LoVo (cell line): ENCODE measurements at regions not wholly inside any gene's neighbourhood (a gene's known extent, or its start where the extent isn't known, plus 50 kb on each side); places are given as distances from the start of the nearest gene placed in this dataset.
"Not testable (repeated sequence)": the region's sequence is repeated elsewhere in the genome, so short reads cannot be mapped to it uniquely, and the experiment has no call there.

Experiments used
- DNase-seq: peaks from one replicate; pipeline ENCODE4 v3.0.0-alpha.2; 2016; ENCODE audit warnings: low spot score

DNA sequence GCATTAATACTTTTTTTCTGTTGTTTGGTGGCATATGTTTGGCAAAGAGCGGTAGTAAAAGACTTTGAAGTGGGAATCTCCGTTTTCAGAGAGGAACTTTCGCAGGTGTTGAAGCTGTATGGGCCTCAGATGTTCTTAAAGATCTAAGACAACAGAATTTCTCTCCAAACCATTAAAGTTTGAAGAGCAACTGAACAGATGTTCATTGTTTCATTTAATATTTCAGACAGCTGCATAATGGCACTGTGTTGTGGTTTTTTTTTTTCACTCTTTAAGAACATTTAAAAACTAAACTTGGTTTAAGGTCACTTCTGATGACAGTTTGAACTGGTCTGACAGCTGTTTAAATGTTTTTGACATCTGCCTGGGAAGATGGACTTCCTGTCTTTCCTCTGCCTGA lies 882.7 kb upstream of the PCDH10 start:
- DNase-seq: no peak

DNA sequence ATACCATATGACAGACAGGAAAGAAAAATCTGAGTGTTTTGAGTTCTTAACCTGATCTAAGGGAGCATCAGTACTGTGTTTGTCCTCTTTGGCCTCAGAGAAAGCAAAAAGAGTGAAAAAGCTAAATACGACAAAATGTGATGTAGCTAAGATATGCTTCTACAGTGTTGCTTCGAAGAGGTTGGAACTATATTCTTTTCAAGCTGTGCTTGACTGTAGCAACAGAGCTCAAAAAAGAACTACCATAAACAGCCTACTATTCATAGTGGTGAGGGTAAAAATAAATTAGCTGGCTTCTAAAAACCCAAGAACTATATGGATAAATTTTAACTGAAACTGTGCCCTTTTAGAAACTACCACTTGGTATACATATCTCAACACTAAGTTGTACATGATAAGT lies 881.8 kb upstream of the PCDH10 start:
- DNase-seq: no peak

DNA sequence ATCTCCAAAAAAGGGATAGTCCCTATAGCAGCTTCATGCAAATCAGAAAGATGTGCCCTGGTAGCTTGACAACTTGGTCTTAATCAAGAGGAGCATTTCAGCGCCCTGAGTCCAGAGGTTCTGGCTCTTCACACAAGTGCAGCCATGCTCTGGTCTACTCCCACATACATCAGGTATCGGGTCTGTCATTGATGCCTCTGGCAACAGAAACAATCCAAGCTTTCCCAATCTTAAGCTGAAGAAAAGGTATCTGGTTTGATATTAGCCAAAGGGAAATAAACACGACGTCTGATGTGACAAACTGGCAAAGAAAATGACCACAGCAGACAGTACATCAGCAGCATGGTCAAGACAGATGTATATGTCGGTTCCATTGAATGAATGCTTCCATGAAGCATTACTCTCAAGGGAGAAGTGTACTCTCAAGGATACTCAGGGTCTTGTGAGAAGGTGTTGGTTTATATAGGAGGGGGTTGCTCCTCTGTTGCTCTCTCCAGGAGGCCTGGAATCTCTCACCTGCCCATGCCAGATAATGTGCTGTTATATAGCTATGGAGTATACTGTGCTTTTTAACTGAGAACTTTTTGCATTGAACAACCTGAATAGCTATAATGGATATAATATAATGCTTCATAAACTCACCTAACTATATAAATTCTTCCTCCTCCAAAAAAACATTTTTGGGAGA lies 879.6 kb upstream of the PCDH10 start:
- no peak for DNase-seq

DNA sequence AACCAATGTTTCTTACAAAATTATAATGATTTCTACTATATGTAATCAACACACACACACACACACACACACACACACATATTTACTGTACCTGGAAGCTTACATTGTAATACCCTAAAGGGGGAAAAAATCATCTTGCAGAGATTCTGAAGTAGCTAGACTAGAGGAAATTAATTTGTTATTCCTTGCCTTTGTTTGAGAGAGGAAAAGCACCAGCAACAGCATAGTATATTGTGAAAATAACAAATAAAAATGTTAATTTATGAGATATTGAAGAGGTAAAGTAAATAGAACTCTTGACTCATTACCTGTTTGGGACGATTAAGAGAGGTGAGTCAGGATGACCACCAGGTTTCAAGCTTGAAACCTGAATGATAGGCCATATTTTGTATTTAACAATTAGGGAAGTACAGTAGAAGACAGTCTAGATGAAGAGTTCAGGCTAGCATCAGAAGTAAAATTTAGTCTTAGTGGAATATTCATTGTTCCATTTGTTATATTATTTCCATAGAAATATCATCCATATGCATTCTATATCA lies 873.4 kb upstream of the PCDH10 start:
- no peak for DNase-seq

DNA sequence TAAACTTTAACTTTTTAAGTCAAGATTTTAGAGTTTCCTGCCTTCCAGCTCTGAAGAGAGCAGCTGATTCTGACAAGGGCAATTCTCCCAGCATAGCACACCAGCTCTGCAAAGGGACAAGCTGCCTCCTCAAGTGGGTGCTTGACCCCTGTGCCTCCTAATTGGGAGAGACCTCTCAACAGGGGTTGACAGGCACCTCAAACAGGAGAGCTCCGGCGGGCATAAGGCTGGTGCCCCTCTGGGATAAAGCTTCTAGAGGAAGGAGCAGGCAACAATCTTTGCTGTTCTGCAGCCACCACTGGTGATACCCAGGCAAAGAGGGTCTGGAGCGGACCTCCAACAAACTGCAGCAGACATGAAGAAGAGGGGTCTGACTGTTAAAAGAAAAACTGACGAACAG lies 872.9 kb upstream of the PCDH10 start:
- no peak for DNase-seq

DNA sequence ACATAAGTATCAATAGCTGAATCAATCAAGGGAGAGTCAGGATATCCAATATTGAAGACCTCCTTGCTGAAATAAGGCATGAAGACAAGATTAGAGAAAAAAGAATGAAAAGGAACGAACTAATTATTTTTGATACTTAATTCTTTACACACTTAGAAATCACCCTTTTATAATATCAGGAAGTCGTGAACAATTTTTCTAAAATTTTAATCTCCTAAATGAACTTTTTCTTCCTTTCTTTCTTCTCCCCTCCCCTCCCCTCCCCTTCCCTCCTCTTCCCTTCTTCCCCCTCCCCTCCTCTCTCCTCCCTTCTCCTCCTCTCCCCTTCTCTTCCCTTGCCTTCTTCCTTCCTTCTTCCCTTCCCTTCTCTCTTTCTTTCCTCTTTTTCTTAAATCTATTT lies 872.1 kb upstream of the PCDH10 start:
- DNase-seq: no peak

DNA sequence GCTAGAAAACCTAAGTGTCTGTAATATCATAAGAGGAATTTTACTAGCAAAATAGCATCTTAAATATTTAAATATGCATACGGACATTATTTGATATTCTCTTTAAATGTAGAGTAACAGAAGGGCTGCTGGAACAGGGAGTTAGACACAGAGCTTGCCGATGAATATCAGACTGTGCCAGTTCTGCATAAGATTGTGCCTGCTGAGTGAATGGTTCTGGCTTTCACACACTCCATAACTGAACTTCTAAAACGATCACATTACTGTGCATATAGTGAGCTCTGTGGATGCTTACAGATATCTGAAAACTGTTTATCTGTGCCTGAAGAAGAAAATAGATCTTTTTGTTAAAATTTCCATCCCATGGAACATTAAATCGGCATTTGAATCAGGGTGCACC lies 867.4 kb upstream of the PCDH10 start:
- DNase-seq: no peak

DNA sequence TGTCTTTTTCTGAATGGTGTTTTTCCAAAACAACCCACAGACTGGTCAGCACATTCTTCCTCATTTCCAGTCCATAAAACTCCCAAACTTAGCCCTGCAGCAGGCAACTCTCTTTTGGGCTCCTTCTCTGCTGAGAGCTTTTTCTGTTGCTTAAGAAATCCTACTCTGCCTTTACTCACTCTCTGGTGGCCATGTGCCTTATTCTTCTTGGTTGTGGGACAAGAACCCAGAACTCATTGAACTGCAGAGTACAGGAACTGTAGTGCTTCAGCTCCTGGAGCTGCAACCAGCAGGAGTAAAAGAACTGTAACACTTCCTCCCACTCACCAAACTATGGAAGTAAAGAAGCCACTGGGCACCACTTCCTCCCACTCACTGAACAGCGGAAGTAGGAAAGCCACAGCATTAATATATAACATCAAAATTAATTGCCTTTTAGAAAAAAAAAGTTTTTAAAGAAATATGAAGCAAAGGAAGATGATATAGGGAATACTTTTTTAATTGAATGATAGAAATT lies 864.1 kb upstream of the PCDH10 start:
- DNase-seq: no peak

DNA sequence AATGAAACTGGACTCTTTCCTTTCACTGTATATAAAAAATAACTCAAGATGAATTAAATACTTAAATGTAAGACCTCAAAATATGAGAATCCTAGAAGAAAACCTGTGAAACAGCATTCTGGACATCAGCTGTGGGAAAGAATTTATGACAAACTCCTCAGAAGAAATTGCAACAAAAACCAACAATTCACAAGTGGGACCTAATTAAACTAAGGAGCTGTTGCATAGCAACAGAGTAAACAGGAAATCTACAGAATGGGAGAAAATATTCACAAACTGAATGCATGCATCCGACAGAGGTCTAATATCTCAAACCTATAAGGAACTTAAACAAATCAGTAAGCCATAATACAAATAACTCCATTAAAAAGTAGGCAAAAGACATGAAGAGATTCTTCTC lies 851.7 kb upstream of the PCDH10 start:
- DNase-seq: no peak

DNA sequence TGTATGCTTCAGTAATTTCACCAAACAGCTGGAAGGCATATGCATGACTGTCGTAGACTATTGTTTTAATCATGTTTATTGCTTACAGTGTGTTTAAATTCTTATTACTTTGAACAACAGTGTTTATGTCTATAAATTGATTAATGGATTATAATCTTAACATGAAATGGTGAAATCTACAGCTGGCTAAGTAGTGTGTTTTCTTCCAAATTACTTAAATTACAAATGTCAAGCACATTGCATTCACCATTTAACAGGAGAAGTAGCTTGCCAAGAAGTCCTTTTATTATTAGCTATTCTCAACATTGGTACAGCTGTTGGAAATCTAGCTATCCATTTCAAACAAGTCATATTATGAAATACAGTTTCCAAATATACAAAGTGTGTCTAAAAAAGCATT lies 849.3 kb upstream of the PCDH10 start:
- no peak for DNase-seq

DNA sequence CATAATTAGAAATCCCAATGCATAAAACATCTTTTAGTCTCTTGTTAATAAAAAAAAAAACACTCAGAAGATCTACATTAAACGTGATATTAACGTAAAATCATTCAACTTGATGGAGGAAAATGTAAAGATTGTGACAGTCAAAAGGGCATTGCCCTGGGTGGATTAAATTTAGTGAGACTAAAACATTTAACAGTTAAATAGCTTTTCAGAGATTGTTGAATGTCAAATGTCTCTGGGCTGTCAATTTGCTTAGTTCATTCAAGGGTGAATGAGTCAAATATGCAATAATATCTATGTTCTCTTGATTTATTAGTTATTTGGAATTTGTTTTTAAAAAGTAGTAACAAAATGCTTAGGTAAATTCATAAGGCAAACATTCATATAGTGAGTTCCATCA lies 836.6 kb upstream of the PCDH10 start:
- DNase-seq: no peak

DNA sequence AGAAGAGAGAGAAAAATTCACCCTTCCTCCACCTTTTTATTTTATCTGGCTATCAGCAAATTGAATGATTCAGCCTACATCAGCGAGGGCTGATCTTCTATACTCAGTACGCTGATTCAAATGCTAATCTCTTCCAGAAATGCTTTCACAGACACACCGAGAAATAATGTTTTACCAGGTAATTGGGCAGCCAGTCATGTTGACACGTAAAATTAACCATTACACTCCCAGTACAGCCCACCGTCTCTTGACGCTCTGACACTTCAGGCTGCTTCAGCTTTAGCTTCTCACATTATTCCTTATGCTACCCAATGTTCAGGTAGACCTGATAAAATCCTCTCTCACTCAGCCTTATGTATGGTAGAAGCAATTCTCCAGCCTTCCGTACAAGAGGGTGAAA lies 835.2 kb upstream of the PCDH10 start:
- no peak for DNase-seq

DNA sequence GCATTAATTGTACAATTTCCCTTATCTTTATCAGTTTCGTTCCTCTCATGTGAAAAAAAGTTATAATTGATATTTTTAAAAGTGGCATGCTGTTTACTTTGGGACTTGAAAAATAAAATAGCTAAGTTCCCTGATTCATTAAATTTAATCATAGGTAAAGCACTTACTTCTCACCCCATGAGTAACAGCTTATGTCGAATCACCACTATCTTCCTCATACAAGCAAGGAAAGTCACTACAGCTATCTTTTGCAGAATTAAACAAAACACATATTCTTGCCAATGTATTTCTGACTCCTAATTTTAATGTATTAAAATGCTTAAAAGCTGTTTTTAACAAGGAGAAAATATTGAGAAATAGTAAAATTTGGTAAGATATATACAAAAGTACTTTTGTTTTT lies 832.4 kb upstream of the PCDH10 start:
- no peak for DNase-seq

DNA sequence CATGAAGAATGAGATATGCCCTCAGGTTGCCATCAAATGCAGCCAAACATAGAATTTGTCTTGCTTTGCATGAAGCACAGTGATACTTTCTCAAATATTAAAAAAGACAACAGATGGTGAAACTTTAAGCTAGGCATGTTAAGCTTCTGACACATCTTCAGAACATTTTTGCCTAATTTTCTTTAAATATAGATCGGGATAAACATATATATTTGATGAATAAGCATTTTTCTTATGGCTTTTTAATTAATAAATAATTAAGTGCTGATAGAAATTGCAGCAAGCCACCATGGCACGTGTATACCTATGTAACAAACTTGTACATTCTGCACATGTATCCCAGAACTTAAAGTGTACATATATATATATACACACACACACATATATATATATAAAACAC lies 831.2 kb upstream of the PCDH10 start:
- DNase-seq: no peak

DNA sequence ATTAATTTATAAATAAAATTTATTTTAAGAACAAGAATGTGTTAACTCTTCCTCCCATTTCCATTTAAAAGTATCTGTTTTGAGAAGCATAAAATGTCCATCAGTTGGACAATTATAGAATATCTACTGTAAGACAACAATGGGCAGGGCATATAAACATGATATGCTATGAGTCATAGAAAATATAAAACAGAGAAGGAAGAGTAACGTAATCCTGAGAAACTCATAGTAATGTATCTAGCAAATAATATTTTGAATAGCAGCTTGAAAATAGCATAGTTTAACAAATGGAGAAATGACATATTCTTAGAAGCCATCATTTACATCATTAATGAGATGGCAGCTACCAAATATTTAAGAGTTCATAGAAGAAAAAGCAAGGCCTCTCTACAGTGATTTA lies 820.3 kb upstream of the PCDH10 start:
- DNase-seq: no peak

DNA sequence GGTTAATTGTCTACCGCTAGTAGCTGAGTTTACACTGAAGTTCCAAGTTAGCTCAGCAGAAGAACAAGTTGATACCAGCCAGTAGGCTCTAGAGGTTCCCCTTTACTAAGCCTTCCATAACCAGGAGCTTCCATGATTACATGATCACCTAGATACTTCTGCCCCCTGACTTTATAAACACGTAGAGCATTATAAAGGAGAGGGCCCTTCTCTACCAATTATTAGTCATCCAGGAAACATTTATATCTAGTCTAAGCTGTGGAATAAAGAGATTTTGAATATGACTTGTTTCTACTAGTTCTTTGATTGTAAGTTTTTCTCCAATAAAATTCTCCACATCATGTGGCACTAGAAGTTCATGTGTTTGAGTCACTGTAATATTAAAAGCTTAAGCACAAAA lies 818.1 kb upstream of the PCDH10 start:
- DNase-seq: no peak

DNA sequence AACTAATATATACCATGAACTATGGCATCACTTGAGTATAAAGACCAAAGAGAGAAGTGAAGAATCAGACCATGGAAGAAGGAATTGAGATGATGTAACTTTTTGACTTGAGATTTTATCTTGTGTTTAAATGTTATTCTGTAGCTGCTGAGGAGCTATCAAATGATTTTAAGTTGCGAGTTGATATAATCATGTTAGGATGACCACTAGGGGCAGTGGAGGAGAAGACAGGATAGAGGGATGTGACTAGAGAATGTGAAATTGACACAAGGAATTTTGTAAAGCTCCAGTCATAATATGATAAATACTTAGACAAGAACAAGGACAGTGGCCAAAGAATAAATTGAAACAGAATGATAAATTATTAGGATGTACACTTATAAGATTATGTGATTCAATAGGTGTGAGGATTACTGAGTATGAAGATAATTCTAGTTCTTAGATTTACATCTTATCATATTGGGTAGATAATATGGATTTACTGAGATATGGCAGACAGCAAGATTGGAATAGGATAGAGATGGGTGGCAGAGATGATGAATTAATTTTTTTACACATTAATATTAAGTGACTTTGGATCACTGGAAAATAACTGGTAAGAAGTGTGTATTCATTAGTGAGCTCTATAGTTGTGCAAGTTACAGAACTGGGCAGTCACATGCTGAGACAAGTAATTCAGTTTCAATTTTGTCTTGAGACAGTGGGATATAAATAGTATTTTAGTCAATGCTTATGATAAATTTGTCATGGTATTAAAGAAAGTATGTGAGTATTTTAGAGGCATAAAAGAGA lies 816.0 kb upstream of the PCDH10 start:
- DNase-seq: no peak

DNA sequence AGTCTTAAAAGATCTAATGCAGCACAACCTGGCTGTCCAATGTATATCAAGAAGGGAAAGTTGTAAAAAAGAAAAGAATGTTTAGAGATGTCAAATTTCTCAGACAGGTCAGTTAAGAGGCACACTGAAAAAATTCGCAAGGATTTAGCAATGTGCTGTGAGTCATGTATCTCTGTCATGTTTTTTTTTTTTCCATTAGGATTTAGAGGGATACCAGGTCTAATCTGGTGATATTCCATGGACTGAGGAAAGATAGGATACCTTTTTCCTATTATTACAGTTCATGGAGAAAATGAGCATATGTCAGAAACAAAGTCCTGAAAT lies 815.4 kb upstream of the PCDH10 start:
- DNase-seq: no peak

DNA sequence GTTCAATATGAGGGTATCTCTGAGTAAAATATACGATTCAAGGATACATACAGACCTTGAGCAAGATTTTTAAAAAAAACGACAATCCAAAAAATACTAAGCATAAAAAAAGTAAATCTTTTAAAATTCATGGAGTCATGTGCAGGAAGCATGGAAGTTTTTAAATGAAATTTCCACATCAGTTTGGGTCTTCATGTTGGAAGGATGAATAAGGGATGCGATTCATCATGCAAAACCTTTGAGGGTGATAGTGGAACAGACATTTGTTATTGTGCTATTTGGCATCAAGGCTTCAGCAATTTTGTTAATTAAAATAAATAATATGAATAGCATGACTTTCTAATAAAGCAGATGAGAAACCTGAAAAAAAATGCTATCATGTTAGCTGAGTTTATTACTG lies 815.0 kb upstream of the PCDH10 start:
- no peak for DNase-seq

DNA sequence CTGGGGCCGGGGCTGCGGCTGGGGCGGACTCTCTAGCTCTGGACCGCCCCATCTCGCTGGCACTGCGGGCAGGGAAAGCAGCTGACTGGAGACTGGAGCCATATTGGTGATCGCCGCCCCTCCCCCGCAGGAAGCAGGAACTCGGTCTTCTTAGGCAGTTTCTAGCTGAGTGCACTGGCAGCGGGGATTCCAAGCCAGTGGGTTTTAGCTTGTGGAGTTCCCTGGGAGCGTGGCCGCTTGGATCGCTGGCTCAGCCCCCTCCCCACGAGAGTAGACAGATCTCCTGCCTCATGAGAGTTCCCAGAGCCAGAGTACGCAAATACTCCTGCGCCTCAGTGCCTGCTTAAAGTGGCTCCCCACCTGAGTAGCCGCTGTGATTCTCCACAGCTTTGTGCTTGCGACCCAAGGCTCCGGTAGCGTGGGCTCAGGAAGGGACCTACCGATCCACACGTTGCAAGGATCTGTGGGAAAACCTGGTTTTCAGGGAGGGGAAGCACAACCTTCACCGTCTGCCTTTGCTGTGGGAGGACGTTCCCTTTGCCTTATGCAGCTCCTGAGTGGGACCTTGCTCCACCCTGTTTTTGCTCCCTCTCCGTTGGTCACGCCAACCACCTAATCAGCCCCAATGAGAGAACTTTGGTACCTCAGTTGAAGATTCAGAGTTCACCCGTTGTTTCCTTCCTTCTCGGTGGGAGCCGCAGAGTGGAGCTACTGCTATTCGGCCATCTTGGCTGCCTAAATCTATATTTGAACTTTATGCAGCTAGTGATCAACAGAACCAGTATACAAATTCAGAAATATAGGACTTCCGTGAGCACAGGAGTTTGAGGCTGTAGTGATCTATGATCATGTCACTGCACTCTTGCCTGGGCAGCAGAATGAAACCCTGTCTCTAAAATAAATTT lies 803.9 kb upstream of the PCDH10 start:
- no peak for DNase-seq

DNA sequence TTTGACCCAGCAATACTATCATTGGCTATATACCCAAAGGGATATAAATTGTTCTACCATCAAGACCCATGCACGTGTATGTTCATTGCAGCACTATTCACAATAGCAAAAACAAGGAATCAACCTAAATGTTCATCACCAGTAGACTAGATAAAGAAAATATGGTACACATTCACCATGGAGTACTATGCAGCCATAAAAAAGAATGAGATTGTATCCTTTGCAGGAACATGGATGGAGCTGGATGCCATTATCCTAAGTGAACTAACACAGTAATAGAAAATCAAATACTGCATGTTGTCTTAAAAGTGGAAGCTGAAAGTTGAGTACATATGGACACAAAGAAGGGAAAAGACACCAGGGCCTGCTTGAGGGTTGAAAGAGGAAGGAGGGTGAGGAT lies 803.1 kb upstream of the PCDH10 start:
- no peak for DNase-seq

DNA sequence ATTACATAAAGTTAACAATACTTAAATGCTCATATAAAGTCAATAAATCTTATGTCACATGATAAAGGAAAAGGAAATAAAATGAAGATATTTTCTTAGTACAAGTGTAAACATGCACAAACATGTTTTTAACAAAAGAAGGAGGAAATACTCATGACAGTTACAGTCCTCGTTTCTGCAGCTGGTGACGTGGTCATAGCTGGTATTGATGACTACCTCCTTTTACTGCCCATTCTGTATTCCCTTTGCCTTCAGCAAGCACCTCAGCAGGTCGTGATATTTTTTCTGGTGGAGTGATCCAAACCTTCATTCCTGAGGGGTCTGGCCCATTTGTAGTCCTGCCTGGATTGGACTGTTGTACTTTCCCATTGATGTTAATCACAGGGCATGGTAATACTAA lies 797.5 kb upstream of the PCDH10 start:
- DNase-seq: not testable (repeated sequence)

DNA sequence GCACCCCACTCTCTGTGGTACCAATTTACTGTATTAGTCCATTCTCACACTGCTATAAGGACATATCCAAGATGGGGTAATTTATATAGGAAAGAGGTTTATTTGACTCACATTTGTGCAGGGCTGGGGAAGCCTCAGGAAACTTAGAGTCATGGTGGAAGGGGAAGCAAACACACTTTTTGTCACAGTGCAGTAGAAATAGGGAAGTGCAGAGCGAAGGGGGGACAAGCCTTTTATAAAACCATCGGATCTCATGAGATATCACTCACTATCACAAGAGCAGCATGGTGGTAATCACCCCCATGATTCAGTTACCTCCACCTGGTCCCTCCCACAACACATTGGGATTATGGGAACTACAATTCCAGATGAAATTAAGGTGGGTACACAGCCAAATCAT lies 766.9 kb upstream of the PCDH10 start:
- DNase-seq: no peak
